ENCODE measurements at regions not wholly inside any gene's neighbourhood (a gene's known extent, or its start where the extent isn't known, plus 50 kb on each side); places are given as distances from the start of the nearest gene placed in this dataset.

- TF ChIP-seq REST (IDR thresholded peaks at IDR 0.05; ENCODE audit: low read depth) (no peak), EP300 (IDR thresholded peaks at IDR 0.05; ENCODE audit: borderline replicate concordance) (no peak), TCF12 (IDR thresholded peaks at IDR 0.05; ENCODE audit: low read depth) (no peak), CEBPB (IDR thresholded peaks at IDR 0.05) (no peak), NFIC (IDR thresholded peaks at IDR 0.05) (no peak), TAF1 (IDR thresholded peaks at IDR 0.05; ENCODE audit: low read depth) (no peak), YY1 (IDR thresholded peaks at IDR 0.05; ENCODE audit: low read depth) (no peak), TEAD4 (IDR thresholded peaks at IDR 0.05) (no peak), CREB1 (IDR thresholded peaks at IDR 0.05; ENCODE audit: low read depth) (no peak), ZBTB7A (IDR thresholded peaks at IDR 0.05; ENCODE audit: low read depth) (no peak), MAX (IDR thresholded peaks at IDR 0.05) (no peak), USF1 (IDR thresholded peaks at IDR 0.05) (no peak), RAD21 (IDR thresholded peaks at IDR 0.05; ENCODE audit: low read depth) (no peak)
Observed at GRCh38 chr7:12859761-12860160, 172.3 kb downstream of the ARL4A start.
